ENCODE measurements at regions not wholly inside any gene's neighbourhood (a gene's known extent, or its start where the extent isn't known, plus 50 kb on each side); places are given as distances from the start of the nearest gene placed in this dataset.

DNA sequence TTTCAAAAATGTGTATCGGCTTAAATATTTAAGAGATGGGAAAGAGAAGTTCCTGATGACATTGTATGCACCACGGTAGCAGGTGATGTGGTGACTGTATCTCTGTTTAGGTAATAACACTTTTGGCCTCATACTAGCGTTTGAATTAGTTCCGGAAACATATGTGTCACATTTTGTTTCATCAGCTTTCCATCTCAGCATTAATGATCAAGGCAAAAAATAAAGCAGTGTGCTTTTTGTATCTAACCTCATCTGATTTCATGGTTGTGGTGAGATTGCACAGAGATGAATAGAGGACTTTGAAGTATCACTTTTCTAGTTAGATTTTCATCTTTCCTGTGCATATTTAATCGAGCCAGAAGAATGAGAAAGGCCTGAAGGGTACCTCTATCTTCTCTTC, 206.4 kb upstream of the SPRY1 start:
- DNase-seq (ENCODE audit: low spot score) = no peak
- Mint-ChIP-seq H3K27ac (no peak overlapping the region), H3K9me3 (no peaks in the 10 kb centered on the region), H3K4me3 (no peak overlapping the region), H3K4me1 (ENCODE audit: low read depth) (no peaks in the 10 kb centered on the region), H3K27me3 (ENCODE audit: insufficient read depth) (no peaks in the 10 kb centered on the region), H3K36me3 (ENCODE audit: low read depth) (peaks cover 3% of the 10 kb centered on the region)
- intact Hi-C loops (cut with micrococcal nuclease) = no loop called here

DNA sequence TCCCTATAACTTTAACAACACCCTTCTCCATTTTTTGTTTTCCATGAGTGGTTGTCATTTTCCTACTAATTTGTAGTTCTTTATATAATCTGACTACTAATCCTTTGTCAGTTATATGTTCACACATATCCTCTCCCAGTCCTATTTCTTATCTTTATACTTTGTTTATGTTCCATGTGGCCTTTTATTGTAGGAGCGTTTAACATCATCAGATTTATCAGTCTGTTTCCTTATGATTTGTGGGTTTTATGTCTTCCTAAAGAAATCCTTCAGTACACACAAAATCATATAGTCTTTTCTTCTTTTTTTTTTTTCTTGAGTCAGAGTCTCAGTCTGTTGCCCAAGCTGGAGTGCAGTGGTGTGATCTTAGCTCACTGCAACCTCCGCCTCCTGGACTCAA, 204.9 kb upstream of the SPRY1 start:
- Mint-ChIP-seq H3K36me3 (ENCODE audit: low read depth) (peaks cover 4% of the 10 kb centered on the region), H3K9me3 (no peaks in the 10 kb centered on the region), H3K27me3 (ENCODE audit: insufficient read depth) (no peaks in the 10 kb centered on the region), H3K4me3 (no peak overlapping the region), H3K27ac (no peak overlapping the region), H3K4me1 (ENCODE audit: low read depth) (no peaks in the 10 kb centered on the region)
- DNase-seq (ENCODE audit: low spot score) = no peak
- intact Hi-C loops (cut with micrococcal nuclease) = no loop called here

DNA sequence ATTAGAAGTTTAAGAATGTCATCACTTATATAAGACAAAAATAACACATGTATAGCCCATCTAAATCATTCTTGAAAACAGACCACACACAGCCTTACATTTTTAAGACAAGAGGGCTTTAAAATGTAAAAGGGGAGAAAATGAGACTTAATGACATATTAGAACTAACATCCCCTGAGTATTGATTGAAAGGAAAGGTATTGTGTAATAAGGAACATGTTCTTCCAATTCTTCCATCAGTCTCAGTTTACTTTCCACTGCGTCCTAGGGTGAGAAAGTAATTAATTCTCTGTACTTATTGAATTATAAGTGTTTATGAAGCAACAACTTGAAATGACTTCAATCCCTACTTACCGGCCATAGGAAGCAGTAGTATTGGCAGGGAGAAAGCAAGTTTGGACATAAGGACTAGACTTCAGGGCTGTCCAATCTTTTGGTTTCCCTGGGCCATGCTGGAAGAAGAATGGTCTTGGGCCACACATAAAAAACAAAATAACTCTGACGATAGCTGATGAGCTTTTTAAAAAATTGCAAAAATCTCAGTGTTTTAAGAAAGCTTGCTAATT, 202.7 kb upstream of the SPRY1 start:
- Mint-ChIP-seq H3K36me3 (ENCODE audit: low read depth) (peaks cover 4% of the 10 kb centered on the region), H3K9me3 (no peaks in the 10 kb centered on the region), H3K27me3 (ENCODE audit: insufficient read depth) (no peaks in the 10 kb centered on the region), H3K27ac (no peak overlapping the region), H3K4me3 (no peak overlapping the region), H3K4me1 (ENCODE audit: low read depth) (no peaks in the 10 kb centered on the region)
- DNase-seq (ENCODE audit: low spot score) = no peak
- intact Hi-C loops (cut with micrococcal nuclease) = no loop called here

DNA sequence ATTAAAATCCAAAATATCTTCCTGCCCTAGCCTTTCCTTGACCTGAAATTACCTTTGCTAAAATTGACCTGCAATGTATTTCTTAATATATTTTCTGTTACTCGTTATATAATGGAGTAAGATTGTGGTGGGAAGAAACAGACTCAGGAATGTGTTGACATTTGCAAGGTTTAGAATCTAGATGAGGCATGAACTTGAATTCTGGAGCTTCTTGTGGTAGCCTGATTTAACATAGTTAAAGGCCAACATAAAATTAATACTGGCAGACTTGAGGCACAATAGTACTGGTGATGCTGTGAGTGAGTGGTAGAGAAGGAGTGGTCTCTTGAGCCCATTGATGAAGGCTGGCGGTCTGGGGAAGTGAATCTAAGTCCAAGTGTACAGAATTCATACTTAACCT, 197.9 kb upstream of the SPRY1 start:
- Mint-ChIP-seq H3K4me3 (no peak overlapping the region), H3K9me3 (no peaks in the 10 kb centered on the region), H3K27me3 (ENCODE audit: insufficient read depth) (no peaks in the 10 kb centered on the region), H3K4me1 (ENCODE audit: low read depth) (no peaks in the 10 kb centered on the region), H3K36me3 (ENCODE audit: low read depth) (peaks cover 4% of the 10 kb centered on the region), H3K27ac (no peak overlapping the region)
- DNase-seq (ENCODE audit: low spot score) = no peak
- intact Hi-C loops (cut with micrococcal nuclease) = no loop called here

DNA sequence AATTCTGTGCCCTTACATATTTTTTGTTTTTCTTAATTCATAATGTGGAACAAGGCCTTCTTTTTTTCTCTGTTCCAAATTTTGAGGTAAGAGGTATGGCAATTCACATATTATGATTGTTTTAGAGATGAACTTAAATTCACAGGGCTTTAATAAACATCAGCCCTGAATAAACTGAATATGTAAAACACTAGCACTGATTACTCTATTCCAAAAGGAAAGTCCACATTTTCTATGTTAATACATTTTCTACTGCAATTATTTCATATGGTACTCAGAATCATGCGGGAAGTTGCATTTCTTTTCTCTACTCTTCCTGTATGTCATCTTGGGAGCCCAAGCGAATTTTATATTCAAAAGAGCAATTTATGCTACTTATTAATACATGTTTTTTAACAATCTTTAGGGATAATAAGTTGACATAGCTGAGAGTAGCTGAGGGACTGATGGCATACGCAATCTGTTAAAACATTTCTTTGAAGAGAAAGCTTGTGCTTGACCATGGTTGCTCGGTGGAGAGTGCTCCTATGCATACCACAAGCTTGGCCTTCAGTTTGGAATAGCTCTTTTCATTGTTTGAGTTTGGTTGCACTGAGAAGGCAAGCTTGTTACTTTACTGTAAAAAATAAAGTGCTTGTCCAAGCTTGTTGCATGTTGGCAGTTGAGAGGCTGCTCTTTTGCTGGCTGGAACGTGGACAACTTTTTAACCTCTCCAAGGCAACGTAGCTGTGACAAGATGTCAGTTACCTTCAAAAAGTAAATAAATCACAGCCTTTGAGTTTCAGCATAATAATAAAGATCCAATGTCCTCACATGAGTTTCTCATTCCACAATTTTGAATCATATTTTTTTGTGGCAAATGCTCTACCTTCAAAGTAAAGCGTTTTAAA, 196.3 kb upstream of the SPRY1 start:
- no peak for DNase-seq (ENCODE audit: low spot score)
- intact Hi-C loops (cut with micrococcal nuclease) = no loop called here
- no peaks in the 10 kb centered on the region for H3K9me3 Mint-ChIP-seq
- H3K4me3 Mint-ChIP-seq = no peak overlapping the region
- peaks cover 3% of the 10 kb centered on the region for H3K36me3 Mint-ChIP-seq (ENCODE audit: low read depth)
- no peaks in the 10 kb centered on the region for H3K27me3 Mint-ChIP-seq (ENCODE audit: insufficient read depth)
- H3K4me1 Mint-ChIP-seq (ENCODE audit: low read depth) = no peaks in the 10 kb centered on the region
- no peak overlapping the region for H3K27ac Mint-ChIP-seq

DNA sequence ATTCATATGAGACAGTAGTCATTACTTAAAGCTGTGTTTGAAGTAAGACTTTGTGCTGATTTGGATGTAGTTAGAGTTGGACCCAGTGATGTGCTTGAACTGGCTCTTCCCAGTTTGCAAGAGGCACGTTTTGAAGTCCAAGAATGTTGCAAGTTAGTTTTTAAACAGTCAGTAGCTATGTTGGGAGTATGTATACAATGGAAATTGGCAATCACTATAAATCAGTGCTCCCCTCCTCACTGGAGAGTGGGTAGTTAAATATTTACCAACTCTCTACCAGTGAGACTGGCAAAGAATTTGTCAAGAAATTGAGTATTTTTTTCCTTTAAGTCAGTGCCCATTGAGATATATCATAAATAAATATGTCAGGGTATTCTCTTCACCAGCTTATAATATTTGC, 191.9 kb upstream of the SPRY1 start:
- intact Hi-C loops (cut with micrococcal nuclease) = no loop called here
- peaks cover 2% of the 10 kb centered on the region for H3K36me3 Mint-ChIP-seq (ENCODE audit: low read depth)
- H3K4me3 Mint-ChIP-seq = no peak overlapping the region
- no peak overlapping the region for H3K27ac Mint-ChIP-seq
- no peak for DNase-seq (ENCODE audit: low spot score)
- H3K9me3 Mint-ChIP-seq = no peaks in the 10 kb centered on the region
- no peaks in the 10 kb centered on the region for H3K4me1 Mint-ChIP-seq (ENCODE audit: low read depth)
- no peaks in the 10 kb centered on the region for H3K27me3 Mint-ChIP-seq (ENCODE audit: insufficient read depth)

DNA sequence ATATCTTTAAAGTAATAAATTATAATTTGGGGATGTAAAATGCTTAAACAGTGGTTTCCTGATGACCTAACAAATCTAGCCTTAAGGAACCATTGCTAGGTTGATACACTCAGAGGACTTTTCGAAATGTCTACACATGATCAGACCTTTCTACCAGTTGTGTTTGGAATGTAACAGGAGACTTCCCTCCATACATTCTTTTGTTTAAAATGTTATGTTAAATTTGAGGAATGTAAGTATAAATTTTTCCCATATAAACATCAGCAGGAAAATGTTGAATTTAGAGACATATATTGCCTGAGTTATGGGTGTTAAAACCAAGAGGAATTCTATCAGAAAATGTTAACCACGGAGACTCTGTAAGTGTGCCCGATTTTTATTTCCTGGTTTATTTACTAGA, 190.6 kb upstream of the SPRY1 start:
- Mint-ChIP-seq H3K9me3 (no peaks in the 10 kb centered on the region), H3K27me3 (ENCODE audit: insufficient read depth) (no peaks in the 10 kb centered on the region), H3K4me3 (no peak overlapping the region), H3K27ac (no peak overlapping the region), H3K36me3 (ENCODE audit: low read depth) (peaks cover 4% of the 10 kb centered on the region), H3K4me1 (ENCODE audit: low read depth) (no peaks in the 10 kb centered on the region)
- no peak for DNase-seq (ENCODE audit: low spot score)
- intact Hi-C loops (cut with micrococcal nuclease) = no loop called here

DNA sequence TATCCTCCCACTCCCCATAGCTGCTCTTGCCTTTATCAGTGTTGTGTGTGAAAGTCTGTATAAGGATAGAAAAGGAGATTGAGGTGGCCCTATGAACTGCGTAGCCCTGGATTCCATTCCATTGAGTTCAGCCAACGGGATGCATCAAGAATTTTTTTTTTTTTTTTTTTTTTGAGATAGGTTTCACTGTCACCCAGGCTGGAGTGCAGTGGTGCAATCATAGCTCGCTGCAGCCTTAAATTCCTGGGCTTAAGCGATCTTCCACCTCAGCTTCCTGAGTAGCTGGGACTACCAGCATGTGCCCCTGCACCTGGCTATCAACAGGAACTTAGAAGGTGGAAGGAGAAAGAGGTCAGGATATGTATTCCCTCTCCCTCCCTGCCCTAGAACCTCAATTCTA, 187.2 kb upstream of the SPRY1 start:
- H3K9me3 Mint-ChIP-seq = no peaks in the 10 kb centered on the region
- no peaks in the 10 kb centered on the region for H3K4me1 Mint-ChIP-seq (ENCODE audit: low read depth)
- H3K27me3 Mint-ChIP-seq (ENCODE audit: insufficient read depth) = no peaks in the 10 kb centered on the region
- H3K4me3 Mint-ChIP-seq = no peak overlapping the region
- H3K36me3 Mint-ChIP-seq (ENCODE audit: low read depth) = peaks cover 2% of the 10 kb centered on the region
- H3K27ac Mint-ChIP-seq = no peak overlapping the region
- no peak for DNase-seq (ENCODE audit: low spot score)
- intact Hi-C loops (cut with micrococcal nuclease) = no loop called here

DNA sequence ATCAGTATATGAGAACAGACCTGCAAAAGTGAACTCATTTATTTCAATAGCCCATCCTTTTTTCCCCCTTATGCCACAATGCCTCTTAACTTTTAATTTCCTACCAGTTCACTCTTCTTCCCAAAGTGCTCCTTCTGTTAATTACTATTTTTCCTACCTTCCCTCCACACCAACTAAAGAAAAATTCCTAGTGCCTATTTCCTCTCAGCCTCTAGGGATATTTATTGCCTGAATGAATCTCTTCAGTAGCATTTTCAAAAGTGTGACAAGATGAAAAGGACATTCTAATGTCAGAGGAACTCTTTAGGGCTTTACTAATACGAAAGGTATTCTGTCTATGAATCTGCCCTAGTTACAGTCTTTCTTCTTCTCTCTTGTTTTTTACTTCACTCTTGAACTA, 181.1 kb upstream of the SPRY1 start:
- DNase-seq (ENCODE audit: low spot score) = no peak
- Mint-ChIP-seq H3K4me3 (no peak overlapping the region), H3K27ac (no peak overlapping the region), H3K36me3 (ENCODE audit: low read depth) (no peaks in the 10 kb centered on the region), H3K4me1 (ENCODE audit: low read depth) (no peaks in the 10 kb centered on the region), H3K27me3 (ENCODE audit: insufficient read depth) (no peaks in the 10 kb centered on the region), H3K9me3 (no peaks in the 10 kb centered on the region)
- intact Hi-C loops (cut with micrococcal nuclease) = no loop called here

DNA sequence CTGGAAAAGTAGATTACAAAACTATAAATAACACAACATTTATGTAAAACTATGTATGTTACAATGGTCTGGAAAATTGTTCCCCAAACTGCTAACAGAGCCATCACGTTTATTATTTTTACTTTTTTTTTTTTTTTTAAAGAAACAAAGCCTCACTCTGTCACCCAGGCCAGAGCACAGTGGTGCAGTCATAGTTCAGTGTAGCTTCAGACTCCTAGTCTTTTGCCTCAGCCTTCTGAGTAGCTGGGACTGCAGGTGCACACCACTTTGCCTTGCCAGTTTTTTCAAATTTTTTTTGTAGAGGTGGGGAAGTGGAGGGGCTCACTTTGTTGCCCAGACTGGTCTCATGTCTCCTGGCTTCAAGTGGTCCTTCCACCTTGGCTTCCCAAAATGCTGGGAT, 180.1 kb upstream of the SPRY1 start:
- Mint-ChIP-seq H3K9me3 (no peaks in the 10 kb centered on the region), H3K4me1 (ENCODE audit: low read depth) (no peaks in the 10 kb centered on the region), H3K27ac (no peak overlapping the region), H3K27me3 (ENCODE audit: insufficient read depth) (no peaks in the 10 kb centered on the region), H3K4me3 (no peak overlapping the region), H3K36me3 (ENCODE audit: low read depth) (no peaks in the 10 kb centered on the region)
- no peak for DNase-seq (ENCODE audit: low spot score)
- intact Hi-C loops (cut with micrococcal nuclease) = no loop called here

DNA sequence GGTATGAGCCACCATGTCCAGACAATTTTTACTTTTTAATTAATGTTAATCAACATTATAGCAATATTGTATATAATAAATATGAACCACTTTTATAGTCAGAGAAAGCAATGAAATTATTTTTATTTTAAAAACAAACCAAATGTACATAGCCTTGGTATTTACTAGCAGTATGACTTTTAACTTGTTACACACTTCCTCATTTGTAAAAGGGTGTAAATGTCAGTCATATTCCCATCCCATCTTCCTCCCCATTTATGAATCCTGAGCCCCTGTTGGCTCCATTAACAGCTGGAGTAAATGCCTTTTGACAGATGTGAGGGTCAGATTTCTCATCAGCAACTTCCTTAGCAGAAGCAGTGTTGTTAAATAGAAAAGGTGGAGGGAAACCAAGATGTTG, 179.6 kb upstream of the SPRY1 start:
- Mint-ChIP-seq H3K9me3 (no peaks in the 10 kb centered on the region), H3K27ac (no peak overlapping the region), H3K4me1 (ENCODE audit: low read depth) (no peaks in the 10 kb centered on the region), H3K36me3 (ENCODE audit: low read depth) (no peaks in the 10 kb centered on the region), H3K27me3 (ENCODE audit: insufficient read depth) (no peaks in the 10 kb centered on the region), H3K4me3 (no peak overlapping the region)
- intact Hi-C loops (cut with micrococcal nuclease) = no loop called here
- DNase-seq (ENCODE audit: low spot score) = no peak

DNA sequence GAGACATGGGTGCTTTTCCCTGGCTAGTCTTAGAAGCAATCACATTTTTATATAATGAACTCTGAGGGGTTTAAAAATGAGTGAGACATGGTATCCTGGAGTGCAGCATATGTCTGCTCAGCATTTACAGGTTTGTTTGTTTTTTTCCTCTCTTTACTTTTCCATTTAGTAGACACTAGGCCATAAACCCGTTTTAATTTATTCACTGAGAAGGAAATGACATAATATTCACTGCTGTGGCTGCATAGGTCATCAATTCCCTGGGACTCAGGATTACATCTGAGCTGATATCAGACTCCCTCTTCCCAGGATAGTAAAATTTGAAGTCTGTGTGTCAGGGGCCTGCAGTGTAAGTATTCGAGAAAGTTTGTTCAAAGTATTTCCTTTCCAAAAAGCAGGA, 178.9 kb upstream of the SPRY1 start:
- Mint-ChIP-seq H3K27ac (no peak overlapping the region), H3K9me3 (peaks cover 2% of the 10 kb centered on the region), H3K4me3 (no peak overlapping the region), H3K36me3 (ENCODE audit: low read depth) (peaks cover 2% of the 10 kb centered on the region), H3K4me1 (ENCODE audit: low read depth) (no peaks in the 10 kb centered on the region), H3K27me3 (ENCODE audit: insufficient read depth) (no peaks in the 10 kb centered on the region)
- DNase-seq (ENCODE audit: low spot score) = no peak
- intact Hi-C loops (cut with micrococcal nuclease) = no loop called here

DNA sequence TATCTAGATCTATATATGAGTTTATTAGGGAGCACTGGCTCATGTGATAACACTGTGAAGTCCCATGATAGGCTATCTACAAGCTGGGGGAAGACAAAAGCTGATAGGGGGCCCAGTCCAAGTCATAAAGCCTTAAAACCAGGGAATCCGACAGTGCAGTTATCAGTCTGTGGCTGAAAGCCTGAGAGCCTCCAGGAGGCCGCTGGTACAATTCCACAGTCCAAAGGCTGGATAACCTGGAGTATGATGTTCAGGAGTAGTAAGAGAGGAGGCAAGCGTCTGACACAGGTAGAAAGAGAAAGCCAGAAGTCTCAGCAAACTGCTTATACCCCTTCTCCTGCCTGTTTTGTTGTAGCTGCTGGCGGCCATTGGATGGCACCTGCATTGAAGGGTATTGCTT, 177.6 kb upstream of the SPRY1 start:
- no peak overlapping the region for H3K27ac Mint-ChIP-seq
- H3K4me1 Mint-ChIP-seq (ENCODE audit: low read depth) = no peaks in the 10 kb centered on the region
- peaks cover 14% of the 10 kb centered on the region for H3K9me3 Mint-ChIP-seq
- intact Hi-C loops (cut with micrococcal nuclease) = no loop called here
- peaks cover 6% of the 10 kb centered on the region for H3K36me3 Mint-ChIP-seq (ENCODE audit: low read depth)
- H3K27me3 Mint-ChIP-seq (ENCODE audit: insufficient read depth) = no peaks in the 10 kb centered on the region
- no peak for DNase-seq (ENCODE audit: low spot score)
- no peak overlapping the region for H3K4me3 Mint-ChIP-seq

DNA sequence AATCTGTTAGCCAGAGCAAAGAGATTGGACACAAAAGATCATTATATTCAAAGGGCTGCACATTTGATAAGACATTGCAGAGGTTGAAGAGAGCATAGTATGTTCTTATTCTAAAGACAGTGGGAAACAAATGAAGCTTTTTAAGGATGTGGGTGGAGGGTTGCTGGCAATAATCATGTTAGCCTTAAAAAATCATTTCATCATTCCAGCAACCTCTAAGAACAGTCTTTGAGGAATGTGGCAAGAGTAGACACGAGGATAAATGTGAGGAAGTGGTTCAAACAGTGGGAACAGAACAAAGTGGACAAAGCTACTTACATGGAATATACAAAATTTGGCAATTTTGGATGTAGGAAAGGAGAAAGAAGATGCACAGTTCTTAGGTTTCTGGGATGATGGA, 167.3 kb upstream of the SPRY1 start:
- no peaks in the 10 kb centered on the region for H3K27me3 Mint-ChIP-seq (ENCODE audit: insufficient read depth)
- H3K36me3 Mint-ChIP-seq (ENCODE audit: low read depth) = peaks cover 13% of the 10 kb centered on the region
- peaks cover 9% of the 10 kb centered on the region for H3K9me3 Mint-ChIP-seq
- H3K27ac Mint-ChIP-seq = no peak overlapping the region
- no peak for DNase-seq (ENCODE audit: low spot score)
- H3K4me1 Mint-ChIP-seq (ENCODE audit: low read depth) = no peaks in the 10 kb centered on the region
- H3K4me3 Mint-ChIP-seq = no peak overlapping the region
- intact Hi-C loops (cut with micrococcal nuclease) = no loop called here
